B cell (primary cell): ENCODE measurements at regions not wholly inside any gene's neighbourhood (a gene's known extent, or its start where the extent isn't known, plus 50 kb on each side); places are given as distances from the start of the nearest gene placed in this dataset.

ENCODE experiments used
- ATAC-seq: fragments of 200-7000 bp; cut with Tn5 transposase; one replicate; pipeline ENCODE4 v1.10.0; 2021; ENCODE audit warnings: low read depth, mild to moderate bottlenecking, moderate number of reproducible peaks, moderate library complexity
- CTCF ChIA-PET: fragments of 350-600 bp; sonication (Branson Sonifier 250); formaldehyde crosslinking; loops from one replicate; lab custom pipeline; 2021; ENCODE audit warnings: antibody characterized with exemption, inconsistent platforms; lab: Charles Lee
- POLR2A ChIA-PET: fragments of 350-600 bp; sonication (Branson Sonifier 250); formaldehyde crosslinking; loops from one replicate; lab custom pipeline; 2021; ENCODE audit warnings: antibody characterized with exemption; lab: Charles Lee
- DNase-seq: peaks from one replicate; pipeline ENCODE4 v3.0.0; 2013
- H2AFZ ChIP-seq: 2 replicates; pipeline ENCODE4 v1.6.1; 2012; ENCODE audit warnings: mild to moderate bottlenecking, low read depth, low read length; ENCODE audit not compliant: insufficient read depth, poor library complexity, severe bottlenecking
- H3K27ac ChIP-seq, 2 donors: 1 replicate in 1 of 2; 2 replicates in 1 of 2; pipeline ENCODE4 v1.5.1; 2012 to 2013; ENCODE audit warnings: low read length in 2 of 2, mild to moderate bottlenecking in 2 of 2, moderate library complexity in 1 of 2
- H3K27me3 ChIP-seq, 4 experiments: fragments of 200-600 bp in 1 of 4; sonication (generic) in 1 of 4; replicated peaks in 1 of 4; 1 replicate in 2 of 4; 2 replicates in 2 of 4; pipeline versions ENCODE4 v1.6.1 to v1.7.0; 2013 to 2016; ENCODE audit warnings: low read length in 3 of 4, mild to moderate bottlenecking in 2 of 4, mixed read lengths in 1 of 4, moderate library complexity in 1 of 4; ENCODE audit not compliant: insufficient read depth in 4 of 4, control insufficient read depth in 3 of 4; ENCODE audit errors: control extremely low read depth in 1 of 4
- H3K36me3 ChIP-seq, 2 experiments: replicated peaks in 1 of 2; 1 replicate in 1 of 2; 2 replicates in 1 of 2; pipeline versions ENCODE4 v1.6.1 to v1.7.1; 2013; ENCODE audit warnings: low read length in 1 of 2; ENCODE audit not compliant: insufficient read depth in 2 of 2, control insufficient read depth in 1 of 2; ENCODE audit errors: control extremely low read depth in 1 of 2, extremely low read depth in 1 of 2
- H3K4me1 ChIP-seq, 2 donors: fragments of 200-600 bp in 1 of 2; sonication (generic) in 1 of 2; 1 replicate in 1 of 2; 2 replicates in 1 of 2; pipeline versions ENCODE4 v1.5.1 to v1.6.1; 2013 to 2017; ENCODE audit warnings: low read length in 2 of 2; ENCODE audit not compliant: control insufficient read depth in 2 of 2, insufficient read depth in 2 of 2
- H3K4me2 ChIP-seq: replicated peaks from 2 replicates; pipeline ENCODE3; 2012; ENCODE audit warnings: mild to moderate bottlenecking, low read depth, low read length; ENCODE audit not compliant: poor library complexity, severe bottlenecking
- H3K4me3 ChIP-seq, 5 experiments: fragments of 200-600 bp in 1 of 5; sonication (generic) in 1 of 5; 1 replicate in 3 of 5; 2 replicates in 2 of 5; pipeline versions ENCODE4 v1.5.1 to v1.7.0; 2011 to 2016; ENCODE audit warnings: low read length in 4 of 5, mild to moderate bottlenecking in 4 of 5, low read depth in 2 of 5, control low read depth in 1 of 5, moderate library complexity in 1 of 5; ENCODE audit not compliant: insufficient read depth in 1 of 5; ENCODE audit errors: control extremely low read depth in 1 of 5, extremely low read depth in 1 of 5
- H3K79me2 ChIP-seq: fragments of 200-600 bp; sonication (generic); one replicate; pipeline ENCODE4 v1.6.0; 2016; ENCODE audit warnings: low read length; ENCODE audit not compliant: control insufficient read depth, insufficient read depth
- H3K9ac ChIP-seq: fragments of 200-600 bp; sonication (generic); 2 replicates; pipeline ENCODE4 v1.6.1; 2017; ENCODE audit warnings: mild to moderate bottlenecking, low read length, moderate library complexity
- H3K9me3 ChIP-seq, 3 donors: one replicate each; pipeline versions ENCODE4 v1.6.1 to v1.7.1; 2013; ENCODE audit warnings: low read length in 2 of 3; ENCODE audit not compliant: control insufficient read depth in 2 of 3, insufficient read depth in 1 of 3; ENCODE audit errors: control extremely low read depth in 1 of 3
- H4K20me1 ChIP-seq: 2 replicates; pipeline ENCODE4 v1.6.0; 2012; ENCODE audit warnings: mild to moderate bottlenecking, low read length; ENCODE audit not compliant: insufficient read depth, control insufficient read depth, poor library complexity, severe bottlenecking
- H3K27ac Mint-ChIP-seq: one replicate; pipeline ENCODE4 v1.8.0; 2021; ENCODE audit warnings: mixed read lengths
- H3K27me3 Mint-ChIP-seq: one replicate; pipeline ENCODE4 v1.8.0; 2021; ENCODE audit warnings: mixed read lengths
- H3K4me1 Mint-ChIP-seq: one replicate; pipeline ENCODE4 v1.8.0; 2021; ENCODE audit warnings: mixed read lengths
- H3K4me3 Mint-ChIP-seq: one replicate; pipeline ENCODE4 v1.8.0; 2021; ENCODE audit warnings: mixed read lengths
- H3K9me3 Mint-ChIP-seq: one replicate; pipeline ENCODE4 v1.8.0; 2022; ENCODE audit warnings: mixed read lengths; ENCODE audit not compliant: insufficient read depth
- EZH2 ChIP-seq: IDR thresholded peaks from 2 replicates; pipeline ENCODE4 v1.6.1; 2012; ENCODE audit warnings: borderline replicate concordance, low read depth, mild to moderate bottlenecking, moderate library complexity, low read length; ENCODE audit not compliant: insufficient read depth, poor library complexity, severe bottlenecking
- WGBS: methylation state at CpG from one replicate; pipeline ENCODE4 v1.1.5; 2013; ENCODE audit warnings: missing lambda C conversion rate; ENCODE audit not compliant: insufficient coverage; 5-methylcytosine and 5-hydroxymethylcytosine counted together
- intact Hi-C: fragments of 100-400 bp; cut with micrococcal nuclease; formaldehyde crosslinking; loops from one replicate; pipeline ENCODE4 v1.10.0; 2022
- TF ChIP-seq, protein P1 (sequence below): fragments of 200-600 bp; IDR thresholded peaks from one replicate; pipeline ENCODE4 v1.8.0; 2022; ENCODE audit warnings: antibody characterized with exemption, mild to moderate bottlenecking

DNA sequence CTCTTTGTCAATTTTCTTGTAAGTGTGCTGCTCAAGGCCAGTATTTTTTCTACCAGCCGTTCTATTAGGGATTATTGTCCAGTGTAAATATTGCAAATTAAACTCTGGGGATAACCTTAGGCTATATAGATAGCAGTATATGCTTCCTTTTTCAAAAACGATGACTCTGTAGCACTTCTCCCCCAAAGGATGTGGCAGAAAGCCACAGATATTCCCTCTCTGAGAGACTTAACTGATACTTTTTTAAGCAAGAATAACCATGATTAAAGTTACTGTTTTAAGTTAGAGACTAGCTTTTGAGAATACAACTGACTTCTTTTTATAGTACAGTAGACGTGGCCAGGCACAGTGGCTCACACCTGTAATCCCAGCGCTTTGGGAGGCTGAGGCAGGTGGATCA is 130.0 kb downstream of the FHIP1A start:
- H3K27me3 ChIP-seq: no peaks in the 10 kb centered on the region
- H3K27me3 Mint-ChIP-seq: peaks cover 12% of the 10 kb centered on the region
- H3K4me3 Mint-ChIP-seq: no peak overlapping the region
- POLR2A ChIA-PET: no interaction called here
- no peaks in the 10 kb centered on the region for H3K36me3 ChIP-seq
- no peaks in the 10 kb centered on the region for H3K4me1 Mint-ChIP-seq
- H3K4me1 ChIP-seq: no peaks in the 10 kb centered on the region
- no peaks in the 10 kb centered on the region for H3K9me3 Mint-ChIP-seq
- H3K9ac ChIP-seq: no peak overlapping the region
- TF ChIP-seq, protein P1, sequence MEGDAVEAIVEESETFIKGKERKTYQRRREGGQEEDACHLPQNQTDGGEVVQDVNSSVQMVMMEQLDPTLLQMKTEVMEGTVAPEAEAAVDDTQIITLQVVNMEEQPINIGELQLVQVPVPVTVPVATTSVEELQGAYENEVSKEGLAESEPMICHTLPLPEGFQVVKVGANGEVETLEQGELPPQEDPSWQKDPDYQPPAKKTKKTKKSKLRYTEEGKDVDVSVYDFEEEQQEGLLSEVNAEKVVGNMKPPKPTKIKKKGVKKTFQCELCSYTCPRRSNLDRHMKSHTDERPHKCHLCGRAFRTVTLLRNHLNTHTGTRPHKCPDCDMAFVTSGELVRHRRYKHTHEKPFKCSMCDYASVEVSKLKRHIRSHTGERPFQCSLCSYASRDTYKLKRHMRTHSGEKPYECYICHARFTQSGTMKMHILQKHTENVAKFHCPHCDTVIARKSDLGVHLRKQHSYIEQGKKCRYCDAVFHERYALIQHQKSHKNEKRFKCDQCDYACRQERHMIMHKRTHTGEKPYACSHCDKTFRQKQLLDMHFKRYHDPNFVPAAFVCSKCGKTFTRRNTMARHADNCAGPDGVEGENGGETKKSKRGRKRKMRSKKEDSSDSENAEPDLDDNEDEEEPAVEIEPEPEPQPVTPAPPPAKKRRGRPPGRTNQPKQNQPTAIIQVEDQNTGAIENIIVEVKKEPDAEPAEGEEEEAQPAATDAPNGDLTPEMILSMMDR: no peak
- no peak for TF ChIP-seq EZH2
- no peak overlapping the region for H3K4me2 ChIP-seq
- intact Hi-C loops: no loop called here
- no peaks in the 10 kb centered on the region for H3K79me2 ChIP-seq
- H3K27ac Mint-ChIP-seq: no peak overlapping the region
- no peaks in the 10 kb centered on the region for H3K9me3 ChIP-seq
- 36% methylated on average over 2 of the region's 4 CpGs for WGBS
- no peak overlapping the region for H3K27ac ChIP-seq
- no peak overlapping the region for H2AFZ ChIP-seq
- ATAC-seq (no peak), DNase-seq (no peak)
- CTCF ChIA-PET: no interaction called here
- H3K4me3 ChIP-seq: no peak overlapping the region
- no peaks in the 10 kb centered on the region for H4K20me1 ChIP-seq

DNA sequence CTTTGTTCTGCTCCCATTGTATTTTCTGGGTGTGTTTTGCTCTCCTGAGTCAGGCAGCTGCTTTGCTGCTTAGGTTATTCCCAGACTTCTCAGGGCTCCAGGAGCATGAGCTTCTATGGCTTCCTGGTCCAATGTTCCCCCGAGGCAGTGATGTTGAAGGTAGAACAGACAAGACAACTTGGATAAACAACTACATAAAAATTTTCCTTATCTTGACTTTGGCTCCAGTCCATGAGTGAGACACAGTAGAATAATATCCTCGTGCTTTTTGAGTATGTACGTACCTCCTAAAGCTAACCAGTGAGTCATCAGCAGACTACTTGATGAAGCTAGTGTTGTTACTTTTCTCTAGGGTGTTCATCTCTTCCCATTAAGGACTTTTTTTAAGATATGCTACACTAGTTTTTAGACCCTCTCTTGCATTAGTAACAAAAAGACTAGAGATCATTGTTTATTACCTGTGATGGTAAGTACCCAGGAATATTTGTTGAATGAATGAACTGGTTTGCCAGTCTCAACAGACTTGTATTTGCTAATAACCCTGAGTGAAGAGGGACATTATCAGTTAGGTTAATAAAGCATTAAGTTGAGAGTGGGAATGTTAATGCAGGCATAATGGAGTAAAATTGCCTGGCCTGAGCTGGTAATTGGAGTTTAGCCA is 131.9 kb downstream of the FHIP1A start:
- Histone ChIP-seq H3K79me2 (no peaks in the 10 kb centered on the region), H3K9ac (no peak overlapping the region), H3K27ac (no peak overlapping the region), H3K4me3 (no peak overlapping the region), H3K4me1 (no peaks in the 10 kb centered on the region), H3K27me3 (no peaks in the 10 kb centered on the region), H3K4me2 (no peak overlapping the region), H3K9me3 (no peaks in the 10 kb centered on the region), H4K20me1 (no peaks in the 10 kb centered on the region), H3K36me3 (no peaks in the 10 kb centered on the region), H2AFZ (no peak overlapping the region)
- no peak for ATAC-seq
- no peak for DNase-seq
- no CpG with 5 or more reads among the region's 3 CpGs for WGBS
- no peak overlapping the region for H3K27ac Mint-ChIP-seq
- no peaks in the 10 kb centered on the region for H3K9me3 Mint-ChIP-seq
- TF ChIP-seq, protein P1: no peak
- no peak for TF ChIP-seq EZH2
- intact Hi-C loops: no loop called here
- peaks cover 12% of the 10 kb centered on the region for H3K27me3 Mint-ChIP-seq
- POLR2A ChIA-PET: no interaction called here
- H3K4me1 Mint-ChIP-seq: no peaks in the 10 kb centered on the region
- CTCF ChIA-PET: no interaction called here
- no peak overlapping the region for H3K4me3 Mint-ChIP-seq
